Activated T-cell treated with anti-CD3 and anti-CD28 coated beads, Interleukin-2, amount 50 U/mL, for 72 hours (primary cell): ENCODE measurements at regions not wholly inside any gene's neighbourhood (a gene's known extent, or its start where the extent isn't known, plus 50 kb on each side); places are given as distances from the start of the nearest gene placed in this dataset.
"Not testable (repeated sequence)": the region's sequence is repeated elsewhere in the genome, so short reads cannot be mapped to it uniquely, and the experiment has no call there.

Source experiments
- ATAC-seq, 2 donors: fragments of 150-1000 bp; cut with Tn5 transposase; replicated peaks in 1 of 2; 2 replicates each; pipeline ENCODE4 v1.10.0; 2021; ENCODE audit warnings: moderate library complexity in 2 of 2, mild to moderate bottlenecking in 1 of 2
- DNase-seq, 2 donors: peaks; one replicate each; pipeline ENCODE4 v3.0.0; 2021 to 2022; ENCODE audit warnings: mixed read lengths in 1 of 2
- H3K27ac Mint-ChIP-seq: one replicate; pipeline ENCODE4 v1.8.0; 2022; ENCODE audit warnings: mild to moderate bottlenecking, moderate library complexity, mixed read lengths
- H3K27me3 Mint-ChIP-seq: one replicate; pipeline ENCODE4 v1.8.0; 2022; ENCODE audit warnings: low read depth, mixed read lengths
- H3K36me3 Mint-ChIP-seq, 2 donors: one replicate each; pipeline ENCODE4 v1.8.0; 2022; ENCODE audit warnings: mixed read lengths in 2 of 2, mild to moderate bottlenecking in 1 of 2; ENCODE audit not compliant: insufficient read depth in 2 of 2
- H3K4me1 Mint-ChIP-seq: one replicate; pipeline ENCODE4 v1.8.0; 2022; ENCODE audit warnings: low read depth, mixed read lengths
- H3K4me3 Mint-ChIP-seq, 2 donors: one replicate each; pipeline ENCODE4 v1.8.0; 2022; ENCODE audit warnings: mild to moderate bottlenecking in 2 of 2, mixed read lengths in 2 of 2, moderate library complexity in 2 of 2
- H3K9me3 Mint-ChIP-seq, 2 donors: one replicate each; pipeline ENCODE4 v1.8.0; 2022; ENCODE audit warnings: mixed read lengths in 2 of 2

- Mint-ChIP-seq H3K27ac (no peak overlapping the region), H3K27me3 (no peaks in the 10 kb centered on the region), H3K9me3 (no peaks in the 10 kb centered on the region), H3K4me3 (no peak overlapping the region), H3K36me3 (no peaks in the 10 kb centered on the region), H3K4me1 (no peaks in the 10 kb centered on the region)
- ATAC-seq, result no peak
- no peak for DNase-seq
These were observed 83.9 kb upstream of the KCNAB1 start for GRCh38 chr3:156036258-156037053.

GRCh38 chr3:156037356-156037755 is 83.0 kb upstream of the KCNAB1 start:
- Mint-ChIP-seq H3K9me3 (no peaks in the 10 kb centered on the region), H3K4me1 (no peaks in the 10 kb centered on the region), H3K27me3 (no peaks in the 10 kb centered on the region), H3K27ac (no peak overlapping the region), H3K4me3 (no peak overlapping the region), H3K36me3 (no peaks in the 10 kb centered on the region)
- ATAC-seq (no peak), DNase-seq (no peak)

- Mint-ChIP-seq H3K27me3 (peaks cover 4% of the 10 kb centered on the region), H3K4me3 (no peak overlapping the region), H3K27ac (no peak overlapping the region), H3K36me3 (no peaks in the 10 kb centered on the region), H3K4me1 (no peaks in the 10 kb centered on the region), H3K9me3 (no peaks in the 10 kb centered on the region)
- DNase-seq (no peak), ATAC-seq (no peak)
These were observed 81.5 kb upstream of the KCNAB1 start for GRCh38 chr3:156038869-156039268.

GRCh38 chr3:156040041-156040440 is 80.3 kb upstream of the KCNAB1 start:
- H3K4me3 Mint-ChIP-seq, result no peak overlapping the region
- H3K27ac Mint-ChIP-seq, result no peak overlapping the region
- H3K27me3 Mint-ChIP-seq, result peaks cover 9% of the 10 kb centered on the region
- no peak for DNase-seq
- no peaks in the 10 kb centered on the region for H3K9me3 Mint-ChIP-seq
- H3K4me1 Mint-ChIP-seq, result no peaks in the 10 kb centered on the region
- ATAC-seq, result no peak
- no peaks in the 10 kb centered on the region for H3K36me3 Mint-ChIP-seq

- not testable (repeated sequence) for ATAC-seq, H3K4me1 Mint-ChIP-seq, H3K4me3 Mint-ChIP-seq, DNase-seq, H3K27me3 Mint-ChIP-seq, H3K9me3 Mint-ChIP-seq, H3K27ac Mint-ChIP-seq, H3K36me3 Mint-ChIP-seq
These were observed 79.0 kb upstream of the KCNAB1 start for GRCh38 chr3:156041216-156041841.

- ATAC-seq, H3K27ac Mint-ChIP-seq, H3K27me3 Mint-ChIP-seq, DNase-seq, H3K4me1 Mint-ChIP-seq, H3K36me3 Mint-ChIP-seq, H3K4me3 Mint-ChIP-seq, H3K9me3 Mint-ChIP-seq: not testable (repeated sequence)
These were observed 78.5 kb upstream of the KCNAB1 start for GRCh38 chr3:156041856-156042255.

GRCh38 chr3:156043832-156044633 is 76.3 kb upstream of the KCNAB1 start:
- not testable (repeated sequence) for ATAC-seq, H3K36me3 Mint-ChIP-seq, H3K9me3 Mint-ChIP-seq, H3K4me3 Mint-ChIP-seq, H3K27me3 Mint-ChIP-seq, H3K4me1 Mint-ChIP-seq, H3K27ac Mint-ChIP-seq
- DNase-seq, result peak; percentile 48 to 62

- Mint-ChIP-seq H3K27ac (no peak overlapping the region), H3K9me3 (no peaks in the 10 kb centered on the region), H3K36me3 (no peaks in the 10 kb centered on the region), H3K27me3 (peaks cover 11% of the 10 kb centered on the region), H3K4me3 (no peak overlapping the region), H3K4me1 (no peaks in the 10 kb centered on the region)
- no peak for DNase-seq
- ATAC-seq, result no peak
These were observed 75.8 kb upstream of the KCNAB1 start for GRCh38 chr3:156044634-156044975.

GRCh38 chr3:156048483-156048882 is 71.9 kb upstream of the KCNAB1 start:
- not testable (repeated sequence) for H3K9me3 Mint-ChIP-seq, H3K4me3 Mint-ChIP-seq, ATAC-seq, H3K27ac Mint-ChIP-seq, H3K36me3 Mint-ChIP-seq, H3K4me1 Mint-ChIP-seq, DNase-seq
- H3K27me3 Mint-ChIP-seq, result peaks cover 19% of the 10 kb centered on the region

GRCh38 chr3:156050918-156051317 is 69.5 kb upstream of the KCNAB1 start:
- H3K36me3 Mint-ChIP-seq, result no peaks in the 10 kb centered on the region
- H3K27ac Mint-ChIP-seq, result no peak overlapping the region
- H3K9me3 Mint-ChIP-seq, result no peaks in the 10 kb centered on the region
- H3K4me1 Mint-ChIP-seq, result peaks cover 5% of the 10 kb centered on the region
- H3K4me3 Mint-ChIP-seq, result no peak overlapping the region
- DNase-seq (no peak), ATAC-seq (no peak)
- H3K27me3 Mint-ChIP-seq, result peaks cover 10% of the 10 kb centered on the region

- Mint-ChIP-seq H3K27me3 (peaks cover 10% of the 10 kb centered on the region), H3K4me3 (no peak overlapping the region)
These were observed 68.7 kb upstream of the KCNAB1 start for GRCh38 chr3:156051651-156052050.

GRCh38 chr3:156052115-156052514 is 68.3 kb upstream of the KCNAB1 start:
- Mint-ChIP-seq H3K36me3 (no peaks in the 10 kb centered on the region), H3K9me3 (no peaks in the 10 kb centered on the region), H3K4me3 (no peak overlapping the region), H3K27ac (no peak overlapping the region), H3K27me3 (peaks cover 14% of the 10 kb centered on the region), H3K4me1 (peaks cover 5% of the 10 kb centered on the region)
- ATAC-seq (no peak), DNase-seq (no peak)

More at GRCh38 chr3:156051651-156052050, 68.7 kb upstream of the KCNAB1 start:
- no peaks in the 10 kb centered on the region for H3K36me3 Mint-ChIP-seq
- H3K27ac Mint-ChIP-seq, result no peak overlapping the region
- no peak for ATAC-seq
- peaks cover 5% of the 10 kb centered on the region for H3K4me1 Mint-ChIP-seq
- no peak for DNase-seq
- H3K9me3 Mint-ChIP-seq, result no peaks in the 10 kb centered on the region

- H3K4me3 Mint-ChIP-seq, result no peak overlapping the region
- H3K36me3 Mint-ChIP-seq, result no peaks in the 10 kb centered on the region
- peaks cover 11% of the 10 kb centered on the region for H3K27me3 Mint-ChIP-seq
- no peaks in the 10 kb centered on the region for H3K4me1 Mint-ChIP-seq
- no peaks in the 10 kb centered on the region for H3K9me3 Mint-ChIP-seq
- DNase-seq, result no peak
- H3K27ac Mint-ChIP-seq, result no peak overlapping the region
- no peak for ATAC-seq
These were observed 60.4 kb upstream of the KCNAB1 start for GRCh38 chr3:156059950-156060501.
